ENCODE measurements at regions not wholly inside any gene's neighbourhood (a gene's known extent, or its start where the extent isn't known, plus 50 kb on each side); places are given as distances from the start of the nearest gene placed in this dataset.

- TF ChIP-seq CTCF (IDR thresholded peaks at IDR 0.05; ENCODE audit: poor library complexity), result no peak
- TF ChIP-seq EZH2phosphoT487 (IDR thresholded peaks at IDR 0.05; ENCODE audit: low read depth, severe bottlenecking, unreplicated experiment), result no peak
- TF ChIP-seq EZH2 (IDR thresholded peaks at IDR 0.05; ENCODE audit: borderline replicate concordance), result no peak
Measured at GRCh38 chr11:80379620-80380278, 938.9 kb upstream of the TENM4 start.
